Left forelimb (tissue), 1 donor: ENCODE measurements at regions not wholly inside any gene's neighbourhood (a gene's known extent, or its start where the extent isn't known, plus 50 kb on each side); places are given as distances from the start of the nearest gene placed in this dataset.
"Not testable (repeated sequence)": the region's sequence is repeated elsewhere in the genome, so short reads cannot be mapped to it uniquely, and the experiment has no call there.

Source experiments
- DNase-seq: peaks from one replicate; pipeline ENCODE4 v3.0.0-alpha.2; 2018; ENCODE audit warnings: low spot score

- DNase-seq = no peak
Measured at GRCh38 chr14:65153101-65153500, 50.8 kb upstream of the MAX start.

- DNase-seq = no peak
Measured at GRCh38 chr14:65156568-65157366, 54.5 kb upstream of the MAX start.

- no peak for DNase-seq
Measured at GRCh38 chr14:65159281-65160062, 57.2 kb upstream of the MAX start.

- DNase-seq = no peak
Measured at GRCh38 chr14:65160091-65160490, 57.8 kb upstream of the MAX start.

- DNase-seq = no peak
Measured at GRCh38 chr14:65162031-65162430, 59.7 kb upstream of the MAX start.

- DNase-seq = no peak
Measured at GRCh38 chr14:65164068-65164824, 61.9 kb upstream of the MAX start.

GRCh38 chr14:65164825-65165135 lies 62.5 kb upstream of the MAX start:
- no peak for DNase-seq

- DNase-seq = no peak
Measured at GRCh38 chr14:65167072-65167645, 64.8 kb upstream of the MAX start.

- no peak for DNase-seq
Measured at GRCh38 chr14:65168840-65169239, 66.5 kb upstream of the MAX start.

- DNase-seq = no peak
Measured at GRCh38 chr14:65169351-65169750, 67.0 kb upstream of the MAX start.

- no peak for DNase-seq
Measured at GRCh38 chr14:65170318-65170717, 68.0 kb upstream of the MAX start.

- no peak for DNase-seq
Measured at GRCh38 chr14:65170768-65171507, 68.6 kb upstream of the MAX start.

- DNase-seq = no peak
Measured at GRCh38 chr14:65173973-65174693, 71.8 kb upstream of the MAX start.

- DNase-seq = no peak
Measured at GRCh38 chr14:65174783-65175182, 72.5 kb upstream of the MAX start.

- DNase-seq = no peak
Measured at GRCh38 chr14:65177551-65177950, 75.2 kb upstream of the MAX start.

- not testable (repeated sequence) for DNase-seq
Measured at GRCh38 chr14:65179231-65179630, 76.9 kb upstream of the MAX start.

GRCh38 chr14:65179918-65180724 lies 77.8 kb upstream of the MAX start:
- DNase-seq = no peak

GRCh38 chr14:65180725-65181025 lies 78.4 kb upstream of the MAX start:
- DNase-seq = no peak

- no peak for DNase-seq
Measured at GRCh38 chr14:65184032-65184764, 81.9 kb upstream of the MAX start.

GRCh38 chr14:65185829-65186228 lies 83.5 kb upstream of the MAX start:
- no peak for DNase-seq
